H1 (cell line): ENCODE measurements at regions not wholly inside any gene's neighbourhood (a gene's known extent, or its start where the extent isn't known, plus 50 kb on each side); places are given as distances from the start of the nearest gene placed in this dataset.

Source experiments
- ASH2L ChIP-seq: fragments of 200-600, 300-600 bp; sonication (generic); IDR thresholded peaks from one replicate; pipeline ENCODE4 v1.7.1; 2017; ENCODE audit warnings: low read length
- CHD1 ChIP-seq: IDR thresholded peaks from 2 replicates; pipeline ENCODE4 v1.6.1; 2012; ENCODE audit warnings: low read depth, low read length, improper control_type of control experiment
- CTBP2 ChIP-seq: IDR thresholded peaks from 2 replicates; pipeline ENCODE4 v1.7.0; 2011; ENCODE audit warnings: borderline replicate concordance, mild to moderate bottlenecking, moderate library complexity, mixed read lengths, low read length; ENCODE audit not compliant: insufficient read depth, insufficient read length
- EGR1 ChIP-seq: IDR thresholded peaks from 2 replicates; pipeline ENCODE4 v1.6.1; 2011; ENCODE audit warnings: low read depth, low read length, borderline replicate concordance
- EZH2 ChIP-seq: fragments of 200-600 bp; sonication (generic); IDR thresholded peaks from 2 replicates; pipeline ENCODE4 v1.7.1; 2012; ENCODE audit warnings: low read depth, mild to moderate bottlenecking, moderate library complexity, low read length, inconsistent platforms; ENCODE audit not compliant: severe bottlenecking
- HDAC2 ChIP-seq, 2 experiments: fragments of 300-600 bp in 1 of 2; sonication (generic) in 1 of 2; IDR thresholded peaks; 2 replicates each; pipeline ENCODE4 v1.6.1; 2011 to 2012; ENCODE audit warnings: low read depth in 2 of 2, low read length in 2 of 2, mild to moderate bottlenecking in 2 of 2, moderate library complexity in 2 of 2, borderline replicate concordance in 1 of 2, inconsistent platforms in 1 of 2
- MAFK ChIP-seq: IDR thresholded peaks from 2 replicates; pipeline ENCODE4 v1.6.1; 2012; ENCODE audit warnings: low read depth, mild to moderate bottlenecking, improper control_type of control experiment, low read length
- RXRA ChIP-seq: IDR thresholded peaks from 2 replicates; pipeline ENCODE4 v1.6.1; 2011; ENCODE audit warnings: low read depth, mild to moderate bottlenecking, low read length, moderate library complexity; ENCODE audit not compliant: insufficient read depth
- ZNF274 ChIP-seq: IDR thresholded peaks from 2 replicates; pipeline ENCODE4 v1.7.0; 2012; ENCODE audit warnings: low read length, borderline replicate concordance; ENCODE audit errors: extremely low read depth
- TF ChIP-seq, protein P1 (sequence below): fragments of 300-600 bp; sonication (generic); IDR thresholded peaks from 2 replicates; pipeline ENCODE4 v1.7.1; 2012; ENCODE audit warnings: low read length, moderate library complexity, mild to moderate bottlenecking, inconsistent platforms; ENCODE audit not compliant: insufficient replicate concordance

DNA sequence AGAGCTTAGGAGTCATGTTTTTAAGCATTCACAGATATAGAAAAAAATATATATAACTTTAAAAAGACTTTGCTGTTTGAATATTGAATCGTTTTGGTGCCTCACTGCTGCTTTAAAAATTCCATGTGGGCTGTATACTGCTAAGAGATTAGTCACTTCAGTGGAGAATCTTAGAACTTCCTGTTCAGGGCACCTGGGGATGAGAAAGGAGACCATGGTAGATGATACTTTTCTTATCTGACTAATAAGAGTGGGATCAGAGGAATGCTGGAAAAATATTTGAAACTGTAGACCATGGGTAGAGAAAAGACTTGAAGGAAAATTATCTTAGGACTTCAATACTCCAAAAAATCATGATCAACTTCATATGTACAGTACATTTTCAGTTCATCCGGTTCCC, 442.2 kb upstream of the SETBP1 start (continued):
- TF ChIP-seq, protein P1, sequence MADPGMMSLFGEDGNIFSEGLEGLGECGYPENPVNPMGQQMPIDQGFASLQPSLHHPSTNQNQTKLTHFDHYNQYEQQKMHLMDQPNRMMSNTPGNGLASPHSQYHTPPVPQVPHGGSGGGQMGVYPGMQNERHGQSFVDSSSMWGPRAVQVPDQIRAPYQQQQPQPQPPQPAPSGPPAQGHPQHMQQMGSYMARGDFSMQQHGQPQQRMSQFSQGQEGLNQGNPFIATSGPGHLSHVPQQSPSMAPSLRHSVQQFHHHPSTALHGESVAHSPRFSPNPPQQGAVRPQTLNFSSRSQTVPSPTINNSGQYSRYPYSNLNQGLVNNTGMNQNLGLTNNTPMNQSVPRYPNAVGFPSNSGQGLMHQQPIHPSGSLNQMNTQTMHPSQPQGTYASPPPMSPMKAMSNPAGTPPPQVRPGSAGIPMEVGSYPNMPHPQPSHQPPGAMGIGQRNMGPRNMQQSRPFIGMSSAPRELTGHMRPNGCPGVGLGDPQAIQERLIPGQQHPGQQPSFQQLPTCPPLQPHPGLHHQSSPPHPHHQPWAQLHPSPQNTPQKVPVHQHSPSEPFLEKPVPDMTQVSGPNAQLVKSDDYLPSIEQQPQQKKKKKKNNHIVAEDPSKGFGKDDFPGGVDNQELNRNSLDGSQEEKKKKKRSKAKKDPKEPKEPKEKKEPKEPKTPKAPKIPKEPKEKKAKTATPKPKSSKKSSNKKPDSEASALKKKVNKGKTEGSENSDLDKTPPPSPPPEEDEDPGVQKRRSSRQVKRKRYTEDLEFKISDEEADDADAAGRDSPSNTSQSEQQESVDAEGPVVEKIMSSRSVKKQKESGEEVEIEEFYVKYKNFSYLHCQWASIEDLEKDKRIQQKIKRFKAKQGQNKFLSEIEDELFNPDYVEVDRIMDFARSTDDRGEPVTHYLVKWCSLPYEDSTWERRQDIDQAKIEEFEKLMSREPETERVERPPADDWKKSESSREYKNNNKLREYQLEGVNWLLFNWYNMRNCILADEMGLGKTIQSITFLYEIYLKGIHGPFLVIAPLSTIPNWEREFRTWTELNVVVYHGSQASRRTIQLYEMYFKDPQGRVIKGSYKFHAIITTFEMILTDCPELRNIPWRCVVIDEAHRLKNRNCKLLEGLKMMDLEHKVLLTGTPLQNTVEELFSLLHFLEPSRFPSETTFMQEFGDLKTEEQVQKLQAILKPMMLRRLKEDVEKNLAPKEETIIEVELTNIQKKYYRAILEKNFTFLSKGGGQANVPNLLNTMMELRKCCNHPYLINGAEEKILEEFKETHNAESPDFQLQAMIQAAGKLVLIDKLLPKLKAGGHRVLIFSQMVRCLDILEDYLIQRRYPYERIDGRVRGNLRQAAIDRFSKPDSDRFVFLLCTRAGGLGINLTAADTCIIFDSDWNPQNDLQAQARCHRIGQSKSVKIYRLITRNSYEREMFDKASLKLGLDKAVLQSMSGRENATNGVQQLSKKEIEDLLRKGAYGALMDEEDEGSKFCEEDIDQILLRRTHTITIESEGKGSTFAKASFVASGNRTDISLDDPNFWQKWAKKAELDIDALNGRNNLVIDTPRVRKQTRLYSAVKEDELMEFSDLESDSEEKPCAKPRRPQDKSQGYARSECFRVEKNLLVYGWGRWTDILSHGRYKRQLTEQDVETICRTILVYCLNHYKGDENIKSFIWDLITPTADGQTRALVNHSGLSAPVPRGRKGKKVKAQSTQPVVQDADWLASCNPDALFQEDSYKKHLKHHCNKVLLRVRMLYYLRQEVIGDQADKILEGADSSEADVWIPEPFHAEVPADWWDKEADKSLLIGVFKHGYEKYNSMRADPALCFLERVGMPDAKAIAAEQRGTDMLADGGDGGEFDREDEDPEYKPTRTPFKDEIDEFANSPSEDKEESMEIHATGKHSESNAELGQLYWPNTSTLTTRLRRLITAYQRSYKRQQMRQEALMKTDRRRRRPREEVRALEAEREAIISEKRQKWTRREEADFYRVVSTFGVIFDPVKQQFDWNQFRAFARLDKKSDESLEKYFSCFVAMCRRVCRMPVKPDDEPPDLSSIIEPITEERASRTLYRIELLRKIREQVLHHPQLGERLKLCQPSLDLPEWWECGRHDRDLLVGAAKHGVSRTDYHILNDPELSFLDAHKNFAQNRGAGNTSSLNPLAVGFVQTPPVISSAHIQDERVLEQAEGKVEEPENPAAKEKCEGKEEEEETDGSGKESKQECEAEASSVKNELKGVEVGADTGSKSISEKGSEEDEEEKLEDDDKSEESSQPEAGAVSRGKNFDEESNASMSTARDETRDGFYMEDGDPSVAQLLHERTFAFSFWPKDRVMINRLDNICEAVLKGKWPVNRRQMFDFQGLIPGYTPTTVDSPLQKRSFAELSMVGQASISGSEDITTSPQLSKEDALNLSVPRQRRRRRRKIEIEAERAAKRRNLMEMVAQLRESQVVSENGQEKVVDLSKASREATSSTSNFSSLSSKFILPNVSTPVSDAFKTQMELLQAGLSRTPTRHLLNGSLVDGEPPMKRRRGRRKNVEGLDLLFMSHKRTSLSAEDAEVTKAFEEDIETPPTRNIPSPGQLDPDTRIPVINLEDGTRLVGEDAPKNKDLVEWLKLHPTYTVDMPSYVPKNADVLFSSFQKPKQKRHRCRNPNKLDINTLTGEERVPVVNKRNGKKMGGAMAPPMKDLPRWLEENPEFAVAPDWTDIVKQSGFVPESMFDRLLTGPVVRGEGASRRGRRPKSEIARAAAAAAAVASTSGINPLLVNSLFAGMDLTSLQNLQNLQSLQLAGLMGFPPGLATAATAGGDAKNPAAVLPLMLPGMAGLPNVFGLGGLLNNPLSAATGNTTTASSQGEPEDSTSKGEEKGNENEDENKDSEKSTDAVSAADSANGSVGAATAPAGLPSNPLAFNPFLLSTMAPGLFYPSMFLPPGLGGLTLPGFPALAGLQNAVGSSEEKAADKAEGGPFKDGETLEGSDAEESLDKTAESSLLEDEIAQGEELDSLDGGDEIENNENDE: no peak
- TF ChIP-seq CTBP2: no peak
- TF ChIP-seq EGR1: no peak
- no peak for TF ChIP-seq EZH2
- no peak for TF ChIP-seq MAFK
- TF ChIP-seq RXRA: no peak
- no peak for TF ChIP-seq ZNF274
- no peak for TF ChIP-seq ASH2L
- TF ChIP-seq CHD1: no peak
- TF ChIP-seq HDAC2 (IDR thresholded peaks at IDR 0.05; ENCODE audit: borderline replicate concordance in 1 of 2, low read depth in 2 of 2, low read length in 2 of 2): no peak
- TF ChIP-seq, all 59 proteins: peak for 0
